K562 (cell line): ENCODE measurements at regions not wholly inside any gene's neighbourhood (a gene's known extent, or its start where the extent isn't known, plus 50 kb on each side); places are given as distances from the start of the nearest gene placed in this dataset.

Experiments
- ZBTB17 ChIP-seq: fragments of 450-650 bp; formaldehyde crosslinking; IDR thresholded peaks from 2 replicates; pipeline ENCODE4 v1.4.0; 2020; ENCODE audit warnings: mild to moderate bottlenecking
- TF ChIP-seq, protein P1 (sequence below), 2 experiments: fragments of 450-650 bp; formaldehyde crosslinking in 1 of 2; IDR thresholded peaks; 2 replicates each; pipeline versions ENCODE4 v1.4.0 to v1.6.1; 2014 to 2020; ENCODE audit warnings: mild to moderate bottlenecking in 2 of 2, borderline replicate concordance in 1 of 2, low read depth in 1 of 2

DNA sequence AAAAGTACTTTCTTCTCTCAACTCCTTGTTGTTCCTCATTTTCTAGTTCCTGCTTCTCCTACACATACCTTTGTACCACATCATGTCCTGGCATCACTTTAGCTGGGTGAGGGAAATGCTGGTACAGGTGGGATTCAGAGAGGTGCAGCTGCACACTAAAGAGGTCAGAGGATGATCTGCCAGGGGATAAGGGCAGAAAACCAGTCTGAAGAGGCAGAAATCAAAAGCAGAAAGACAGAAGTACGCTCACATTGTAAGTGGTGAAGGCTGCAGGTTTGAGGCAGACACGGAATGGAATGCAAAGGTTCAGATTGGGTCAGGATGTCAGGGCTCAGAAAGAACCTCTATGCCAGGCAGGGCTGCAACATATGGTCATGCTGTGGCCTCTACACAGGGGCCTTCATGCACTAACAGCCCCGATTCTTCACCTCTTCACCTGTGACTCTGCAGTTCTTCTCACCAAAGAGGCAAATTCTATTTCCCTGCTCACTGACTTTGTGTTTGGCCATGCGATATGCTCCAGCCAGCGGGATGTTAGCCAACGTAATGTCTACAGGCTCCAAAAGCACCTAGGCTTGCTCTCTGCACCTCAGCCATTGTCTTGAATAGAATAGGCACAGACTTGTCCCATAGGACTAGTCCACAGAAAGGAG, 373.7 kb downstream of the NXPE2 start:
- TF ChIP-seq, protein P1, sequence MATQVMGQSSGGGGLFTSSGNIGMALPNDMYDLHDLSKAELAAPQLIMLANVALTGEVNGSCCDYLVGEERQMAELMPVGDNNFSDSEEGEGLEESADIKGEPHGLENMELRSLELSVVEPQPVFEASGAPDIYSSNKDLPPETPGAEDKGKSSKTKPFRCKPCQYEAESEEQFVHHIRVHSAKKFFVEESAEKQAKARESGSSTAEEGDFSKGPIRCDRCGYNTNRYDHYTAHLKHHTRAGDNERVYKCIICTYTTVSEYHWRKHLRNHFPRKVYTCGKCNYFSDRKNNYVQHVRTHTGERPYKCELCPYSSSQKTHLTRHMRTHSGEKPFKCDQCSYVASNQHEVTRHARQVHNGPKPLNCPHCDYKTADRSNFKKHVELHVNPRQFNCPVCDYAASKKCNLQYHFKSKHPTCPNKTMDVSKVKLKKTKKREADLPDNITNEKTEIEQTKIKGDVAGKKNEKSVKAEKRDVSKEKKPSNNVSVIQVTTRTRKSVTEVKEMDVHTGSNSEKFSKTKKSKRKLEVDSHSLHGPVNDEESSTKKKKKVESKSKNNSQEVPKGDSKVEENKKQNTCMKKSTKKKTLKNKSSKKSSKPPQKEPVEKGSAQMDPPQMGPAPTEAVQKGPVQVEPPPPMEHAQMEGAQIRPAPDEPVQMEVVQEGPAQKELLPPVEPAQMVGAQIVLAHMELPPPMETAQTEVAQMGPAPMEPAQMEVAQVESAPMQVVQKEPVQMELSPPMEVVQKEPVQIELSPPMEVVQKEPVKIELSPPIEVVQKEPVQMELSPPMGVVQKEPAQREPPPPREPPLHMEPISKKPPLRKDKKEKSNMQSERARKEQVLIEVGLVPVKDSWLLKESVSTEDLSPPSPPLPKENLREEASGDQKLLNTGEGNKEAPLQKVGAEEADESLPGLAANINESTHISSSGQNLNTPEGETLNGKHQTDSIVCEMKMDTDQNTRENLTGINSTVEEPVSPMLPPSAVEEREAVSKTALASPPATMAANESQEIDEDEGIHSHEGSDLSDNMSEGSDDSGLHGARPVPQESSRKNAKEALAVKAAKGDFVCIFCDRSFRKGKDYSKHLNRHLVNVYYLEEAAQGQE (IDR thresholded peaks at IDR 0.05; ENCODE audit: borderline replicate concordance): no peak
- TF ChIP-seq, protein P1 (CRISPR knock-in tag; IDR thresholded peaks at IDR 0.05; ENCODE audit: low read depth): no peak
- no peak for TF ChIP-seq ZBTB17 (CRISPR knock-in tag)
